Endothelial cell of umbilical vein (primary cell): ENCODE measurements at regions not wholly inside any gene's neighbourhood (a gene's known extent, or its start where the extent isn't known, plus 50 kb on each side); places are given as distances from the start of the nearest gene placed in this dataset.

Experiments
- EZH2 ChIP-seq: IDR thresholded peaks from 2 replicates; pipeline ENCODE4 v1.6.1; 2012; ENCODE audit warnings: borderline replicate concordance, low read depth, mild to moderate bottlenecking, moderate library complexity, low read length, inconsistent platforms; ENCODE audit not compliant: severe bottlenecking
- MYC ChIP-seq: IDR thresholded peaks from one replicate; pipeline ENCODE4 v1.6.1; 2011; ENCODE audit warnings: mild to moderate bottlenecking, low read depth, low read length
- POLR2A ChIP-seq: IDR thresholded peaks from 2 replicates; pipeline ENCODE4 v1.6.1; 2012; ENCODE audit warnings: low read depth, mild to moderate bottlenecking, control low read depth, low read length
- POLR2AphosphoS5 ChIP-seq: IDR thresholded peaks from 2 replicates; pipeline ENCODE4 v1.6.1; 2012; ENCODE audit warnings: low read depth, mild to moderate bottlenecking, control low read depth, low read length, moderate library complexity; ENCODE audit not compliant: insufficient read depth
- TF ChIP-seq, protein P1 (sequence below), 2 donors: IDR thresholded peaks; 1 replicate in 1 of 2; 2 replicates in 1 of 2; pipeline ENCODE4 v1.5.1; 2011; ENCODE audit warnings: low read length in 2 of 2, mild to moderate bottlenecking in 2 of 2, moderate library complexity in 2 of 2, control low read depth in 1 of 2, inconsistent platforms in 1 of 2, low read depth in 1 of 2; ENCODE audit not compliant: insufficient read depth in 1 of 2; ENCODE audit errors: extremely low read depth in 1 of 2
- TF ChIP-seq, protein P2 (sequence below): IDR thresholded peaks from 2 replicates; pipeline ENCODE4 v1.6.1; 2011; ENCODE audit not compliant: insufficient read depth, insufficient read length

DNA sequence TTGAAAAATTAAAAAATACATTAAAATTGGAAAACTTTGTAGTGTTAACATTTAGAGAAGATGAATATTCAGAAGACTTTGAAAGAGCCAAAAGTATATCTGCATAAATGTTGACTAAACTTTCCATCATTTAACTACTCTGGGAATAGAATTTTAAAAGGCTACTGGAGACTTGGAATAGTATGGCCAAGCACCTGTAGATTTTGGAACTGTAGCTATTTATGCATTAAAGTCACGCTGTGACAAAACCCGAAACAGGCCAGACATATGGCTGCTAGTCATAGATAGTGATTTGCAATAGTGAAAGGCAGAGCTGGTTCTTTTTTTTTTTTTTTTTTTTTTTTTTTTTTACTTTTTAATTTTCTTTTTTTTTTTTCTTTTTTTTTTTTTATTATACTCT lies 396.0 kb downstream of the SOCS6 start:
- TF ChIP-seq POLR2A (no peak), MYC (no peak), POLR2AphosphoS5 (no peak), EZH2 (no peak)
- TF ChIP-seq, protein P1, sequence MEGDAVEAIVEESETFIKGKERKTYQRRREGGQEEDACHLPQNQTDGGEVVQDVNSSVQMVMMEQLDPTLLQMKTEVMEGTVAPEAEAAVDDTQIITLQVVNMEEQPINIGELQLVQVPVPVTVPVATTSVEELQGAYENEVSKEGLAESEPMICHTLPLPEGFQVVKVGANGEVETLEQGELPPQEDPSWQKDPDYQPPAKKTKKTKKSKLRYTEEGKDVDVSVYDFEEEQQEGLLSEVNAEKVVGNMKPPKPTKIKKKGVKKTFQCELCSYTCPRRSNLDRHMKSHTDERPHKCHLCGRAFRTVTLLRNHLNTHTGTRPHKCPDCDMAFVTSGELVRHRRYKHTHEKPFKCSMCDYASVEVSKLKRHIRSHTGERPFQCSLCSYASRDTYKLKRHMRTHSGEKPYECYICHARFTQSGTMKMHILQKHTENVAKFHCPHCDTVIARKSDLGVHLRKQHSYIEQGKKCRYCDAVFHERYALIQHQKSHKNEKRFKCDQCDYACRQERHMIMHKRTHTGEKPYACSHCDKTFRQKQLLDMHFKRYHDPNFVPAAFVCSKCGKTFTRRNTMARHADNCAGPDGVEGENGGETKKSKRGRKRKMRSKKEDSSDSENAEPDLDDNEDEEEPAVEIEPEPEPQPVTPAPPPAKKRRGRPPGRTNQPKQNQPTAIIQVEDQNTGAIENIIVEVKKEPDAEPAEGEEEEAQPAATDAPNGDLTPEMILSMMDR (IDR thresholded peaks at IDR 0.05; ENCODE audit: extremely low read depth in 1 of 2, insufficient read depth in 1 of 2, low read depth in 1 of 2, low read length in 2 of 2): no peak
- TF ChIP-seq, protein P2, sequence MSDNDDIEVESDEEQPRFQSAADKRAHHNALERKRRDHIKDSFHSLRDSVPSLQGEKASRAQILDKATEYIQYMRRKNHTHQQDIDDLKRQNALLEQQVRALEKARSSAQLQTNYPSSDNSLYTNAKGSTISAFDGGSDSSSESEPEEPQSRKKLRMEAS: no peak
